ENCODE measurements at regions not wholly inside any gene's neighbourhood (a gene's known extent, or its start where the extent isn't known, plus 50 kb on each side); places are given as distances from the start of the nearest gene placed in this dataset.

GRCh38 chr2:103288696-103289095 lies 526.9 kb downstream of the TMEM182 start:
- intact Hi-C loops (cut with micrococcal nuclease), result no loop called here
- H3K4me3 ChIP-seq (ENCODE audit: low read length), result no peak overlapping the region
- WGBS (ENCODE audit: insufficient coverage), result 64% methylated on average over 5 of the region's 5 CpGs
- DNase-seq (no peak), ATAC-seq (no peak)
- no peaks in the 10 kb centered on the region for H3K4me1 ChIP-seq (ENCODE audit: control insufficient read depth, insufficient read depth, low read length)
- H3K36me3 ChIP-seq (ENCODE audit: control insufficient read depth, insufficient read depth, low read length), result no peaks in the 10 kb centered on the region
- no peak overlapping the region for H3K27ac ChIP-seq (ENCODE audit: low read length)
- no peaks in the 10 kb centered on the region for H3K4me1 Mint-ChIP-seq
- H3K9me3 Mint-ChIP-seq, result peaks cover 0 to 2% of the 10 kb centered on the region in 2 donors
- H3K27me3 Mint-ChIP-seq (ENCODE audit: low read depth in 2 of 2), result peaks cover 6 to 14% of the 10 kb centered on the region in 2 donors
- no peak overlapping the region for H3K4me3 Mint-ChIP-seq
- no peaks in the 10 kb centered on the region for H3K36me3 Mint-ChIP-seq
- TF ChIP-seq CTCF (IDR thresholded peaks at IDR 0.05), result no peak
- H3K9me3 ChIP-seq (ENCODE audit: control insufficient read depth, insufficient read depth, low read length), result no peaks in the 10 kb centered on the region
- H3K27me3 ChIP-seq (ENCODE audit: control insufficient read depth, insufficient read depth, low read length), result no peaks in the 10 kb centered on the region
- no peak overlapping the region for H3K27ac Mint-ChIP-seq

GRCh38 chr2:103289105-103289725 lies 527.4 kb downstream of the TMEM182 start:
- no peak for ATAC-seq
- H3K36me3 ChIP-seq (ENCODE audit: control insufficient read depth, insufficient read depth, low read length), result no peaks in the 10 kb centered on the region
- Mint-ChIP-seq H3K27me3 (ENCODE audit: low read depth in 2 of 2) (peaks cover 7 to 17% of the 10 kb centered on the region in 2 donors), H3K27ac (no peak overlapping the region), H3K4me3 (no peak overlapping the region), H3K4me1 (no peaks in the 10 kb centered on the region), H3K9me3 (peaks cover 0 to 2% of the 10 kb centered on the region in 2 donors), H3K36me3 (no peaks in the 10 kb centered on the region)
- intact Hi-C loops (cut with micrococcal nuclease), result no loop called here
- no peaks in the 10 kb centered on the region for H3K27me3 ChIP-seq (ENCODE audit: control insufficient read depth, insufficient read depth, low read length)
- no peaks in the 10 kb centered on the region for H3K4me1 ChIP-seq (ENCODE audit: control insufficient read depth, insufficient read depth, low read length)
- TF ChIP-seq CTCF (IDR thresholded peaks at IDR 0.05), result no peak
- no peak overlapping the region for H3K27ac ChIP-seq (ENCODE audit: low read length)
- WGBS (ENCODE audit: insufficient coverage), result 43% methylated on average over 4 of the region's 5 CpGs
- no peaks in the 10 kb centered on the region for H3K9me3 ChIP-seq (ENCODE audit: control insufficient read depth, insufficient read depth, low read length)
- no peak overlapping the region for H3K4me3 ChIP-seq (ENCODE audit: low read length)
- DNase-seq, result no peak

GRCh38 chr2:103292573-103292972 lies 530.7 kb downstream of the TMEM182 start:
- Histone ChIP-seq H3K27me3 (ENCODE audit: control insufficient read depth, insufficient read depth, low read length) (no peaks in the 10 kb centered on the region), H3K4me1 (ENCODE audit: control insufficient read depth, insufficient read depth, low read length) (no peaks in the 10 kb centered on the region), H3K36me3 (ENCODE audit: control insufficient read depth, insufficient read depth, low read length) (no peaks in the 10 kb centered on the region), H3K9me3 (ENCODE audit: control insufficient read depth, insufficient read depth, low read length) (no peaks in the 10 kb centered on the region), H3K4me3 (ENCODE audit: low read length) (no peak overlapping the region), H3K27ac (ENCODE audit: low read length) (no peak overlapping the region)
- no peaks in the 10 kb centered on the region for H3K36me3 Mint-ChIP-seq
- intact Hi-C loops (cut with micrococcal nuclease), result no loop called here
- WGBS (ENCODE audit: insufficient coverage), result 92% methylated on average over 3 of the region's 6 CpGs
- H3K4me1 Mint-ChIP-seq, result no peaks in the 10 kb centered on the region
- no peak overlapping the region for H3K4me3 Mint-ChIP-seq
- no peak overlapping the region for H3K27ac Mint-ChIP-seq
- no peak for TF ChIP-seq CTCF (IDR thresholded peaks at IDR 0.05)
- ATAC-seq (no peak), DNase-seq (no peak)
- peaks cover 0 to 7% of the 10 kb centered on the region in 2 donors for H3K9me3 Mint-ChIP-seq
- H3K27me3 Mint-ChIP-seq (ENCODE audit: low read depth in 2 of 2), result peaks cover 7 to 17% of the 10 kb centered on the region in 2 donors

All from natural killer cell (primary cell).